ENCODE measurements at regions not wholly inside any gene's neighbourhood (a gene's known extent, or its start where the extent isn't known, plus 50 kb on each side); places are given as distances from the start of the nearest gene placed in this dataset.

DNA sequence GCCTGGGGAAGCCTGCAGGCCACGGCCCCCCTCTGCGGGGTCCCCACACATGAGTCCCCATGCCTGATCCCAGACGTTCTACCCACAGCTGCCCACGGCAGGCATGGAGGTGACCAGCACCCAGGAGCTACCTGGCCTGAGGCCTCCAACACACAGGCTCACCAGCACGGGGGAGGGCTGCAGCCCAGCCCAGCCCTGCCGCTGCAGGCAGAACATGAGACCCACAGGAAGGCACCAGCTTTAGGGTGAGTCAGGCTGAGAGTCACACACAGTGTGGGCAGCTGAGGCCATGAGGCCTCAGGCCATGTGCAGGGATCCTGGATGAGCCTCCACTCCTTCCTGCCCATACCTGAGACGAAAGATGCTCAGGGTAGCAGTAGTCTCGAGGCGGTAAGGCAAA is 121.1 kb downstream of the PSMG1 start:
- Histone ChIP-seq H3K79me2 (ENCODE audit: low read depth) (no peaks in the 10 kb centered on the region), H3K4me3 (no peak overlapping the region), H3K36me3 (ENCODE audit: low read depth) (no peaks in the 10 kb centered on the region), H3K27ac (no peak overlapping the region), H3K9me2 (ENCODE audit: insufficient read depth) (no peaks in the 10 kb centered on the region), H3F3A (ENCODE audit: insufficient read depth, low read depth) (no peaks in the 10 kb centered on the region; the same call in 1 of the 2 replicates), H3K27me3 (ENCODE audit: insufficient read depth, low read depth) (no peaks in the 10 kb centered on the region), H4K20me1 (ENCODE audit: insufficient read depth) (no peaks in the 10 kb centered on the region), H3K9me3 (ENCODE audit: insufficient read depth, low read depth) (no peaks in the 10 kb centered on the region), H2AFZ (no peak overlapping the region), H3K4me1 (replicated peaks; ENCODE audit: insufficient read depth) (peaks cover 2% of the 10 kb centered on the region; the same call in 1 of the 2 replicates), H3K4me2 (no peak overlapping the region)
- BruUV-seq (replicated peaks): no TSS peak
- CTCF ChIA-PET: no interaction called here
- POLR2A ChIA-PET (ENCODE audit: unreplicated experiment): no interaction called here
- no peak for TF ChIP-seq EZH2 (IDR thresholded peaks at IDR 0.05; ENCODE audit: low read depth)
- TF ChIP-seq, protein P1, sequence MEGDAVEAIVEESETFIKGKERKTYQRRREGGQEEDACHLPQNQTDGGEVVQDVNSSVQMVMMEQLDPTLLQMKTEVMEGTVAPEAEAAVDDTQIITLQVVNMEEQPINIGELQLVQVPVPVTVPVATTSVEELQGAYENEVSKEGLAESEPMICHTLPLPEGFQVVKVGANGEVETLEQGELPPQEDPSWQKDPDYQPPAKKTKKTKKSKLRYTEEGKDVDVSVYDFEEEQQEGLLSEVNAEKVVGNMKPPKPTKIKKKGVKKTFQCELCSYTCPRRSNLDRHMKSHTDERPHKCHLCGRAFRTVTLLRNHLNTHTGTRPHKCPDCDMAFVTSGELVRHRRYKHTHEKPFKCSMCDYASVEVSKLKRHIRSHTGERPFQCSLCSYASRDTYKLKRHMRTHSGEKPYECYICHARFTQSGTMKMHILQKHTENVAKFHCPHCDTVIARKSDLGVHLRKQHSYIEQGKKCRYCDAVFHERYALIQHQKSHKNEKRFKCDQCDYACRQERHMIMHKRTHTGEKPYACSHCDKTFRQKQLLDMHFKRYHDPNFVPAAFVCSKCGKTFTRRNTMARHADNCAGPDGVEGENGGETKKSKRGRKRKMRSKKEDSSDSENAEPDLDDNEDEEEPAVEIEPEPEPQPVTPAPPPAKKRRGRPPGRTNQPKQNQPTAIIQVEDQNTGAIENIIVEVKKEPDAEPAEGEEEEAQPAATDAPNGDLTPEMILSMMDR (conservative IDR thresholded peaks at IDR 0.05): no peak
- DNase-seq: no peak
- intact Hi-C loops (cut with micrococcal nuclease; ENCODE audit: unreplicated experiment): no loop called here

DNA sequence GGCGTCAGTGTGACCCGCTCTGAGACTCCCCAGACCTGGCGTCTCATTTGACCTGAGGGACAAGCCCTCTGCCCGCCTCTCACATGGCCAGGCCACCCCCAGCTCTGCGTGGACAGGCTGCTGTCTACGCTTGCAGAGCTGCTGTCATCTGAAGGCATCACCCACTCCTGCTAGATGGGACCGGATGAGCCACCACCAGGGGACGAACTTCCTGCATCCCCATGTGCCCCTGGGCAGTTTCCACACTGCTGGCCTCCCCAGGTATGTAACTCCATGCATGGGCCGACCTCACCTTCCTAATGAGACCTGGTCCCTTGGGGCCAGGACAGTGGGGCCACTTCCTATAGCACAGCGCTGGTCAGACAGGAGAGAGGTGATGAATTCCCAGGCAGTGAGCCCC is 121.5 kb downstream of the PSMG1 start:
- H3K36me3 ChIP-seq (ENCODE audit: low read depth): no peaks in the 10 kb centered on the region
- H3K9me2 ChIP-seq (ENCODE audit: insufficient read depth): no peaks in the 10 kb centered on the region
- BruUV-seq (replicated peaks): no TSS peak
- intact Hi-C loops (cut with micrococcal nuclease; ENCODE audit: unreplicated experiment): no loop called here
- no peaks in the 10 kb centered on the region; the same call in 1 of the 2 replicates for H3F3A ChIP-seq (ENCODE audit: insufficient read depth, low read depth)
- no peaks in the 10 kb centered on the region for H3K9me3 ChIP-seq (ENCODE audit: insufficient read depth, low read depth)
- no peak for DNase-seq
- no peaks in the 10 kb centered on the region for H4K20me1 ChIP-seq (ENCODE audit: insufficient read depth)
- H3K4me1 ChIP-seq (replicated peaks; ENCODE audit: insufficient read depth): peaks cover 7% of the 10 kb centered on the region; the same call in 1 of the 2 replicates
- ChIA-PET CTCF (no interaction called here), POLR2A (ENCODE audit: unreplicated experiment) (interaction anchor here (0.6 kb wide), 1 partner anchor 1487 kb away, joined by 4 read pairs; no protein-coding TSS in a partner anchor)
- TF ChIP-seq, protein P1 (conservative IDR thresholded peaks at IDR 0.05): no peak
- no peak for TF ChIP-seq EZH2 (IDR thresholded peaks at IDR 0.05; ENCODE audit: low read depth)
- H3K4me2 ChIP-seq: no peak overlapping the region
- H3K27me3 ChIP-seq (ENCODE audit: insufficient read depth, low read depth): no peaks in the 10 kb centered on the region
- no peak overlapping the region for H3K27ac ChIP-seq
- H3K79me2 ChIP-seq (ENCODE audit: low read depth): no peaks in the 10 kb centered on the region
- H2AFZ ChIP-seq: no peak overlapping the region
- H3K4me3 ChIP-seq: no peak overlapping the region

DNA sequence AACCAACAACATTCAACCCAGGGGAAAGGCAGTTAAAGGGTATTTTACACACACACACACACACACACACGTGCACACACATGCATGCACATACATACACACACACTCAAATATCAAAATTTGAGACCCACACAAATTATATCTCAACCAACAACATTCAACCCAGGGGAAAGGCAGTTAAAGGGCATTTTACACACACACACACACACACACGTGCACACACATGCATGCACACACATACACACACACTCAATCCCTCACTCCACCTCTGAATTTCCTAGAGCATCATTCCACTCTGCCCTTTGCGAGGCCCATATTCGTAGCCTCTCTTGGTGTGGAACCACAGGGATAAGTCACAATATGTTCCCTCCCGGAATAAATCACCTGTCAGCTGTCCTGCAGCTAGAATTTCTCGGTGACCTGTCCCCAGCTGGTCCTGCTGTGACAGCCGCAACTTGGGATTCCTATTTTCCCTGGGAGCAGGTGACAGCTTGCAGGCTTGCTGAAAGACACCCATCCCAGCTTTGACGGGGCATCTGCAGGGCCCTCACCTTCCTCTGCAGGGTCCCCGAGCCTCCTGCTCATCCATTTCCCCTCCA is 122.7 kb downstream of the PSMG1 start:
- TF ChIP-seq, protein P1 (conservative IDR thresholded peaks at IDR 0.05): no peak
- no peak for TF ChIP-seq EZH2 (IDR thresholded peaks at IDR 0.05; ENCODE audit: low read depth)
- H3K9me3 ChIP-seq (ENCODE audit: insufficient read depth, low read depth): no peaks in the 10 kb centered on the region
- no peaks in the 10 kb centered on the region for H3K27me3 ChIP-seq (ENCODE audit: insufficient read depth, low read depth)
- no peak overlapping the region for H3K4me2 ChIP-seq
- H3K36me3 ChIP-seq (ENCODE audit: low read depth): no peaks in the 10 kb centered on the region
- peaks cover 8% of the 10 kb centered on the region; the same call in 1 of the 2 replicates for H3K4me1 ChIP-seq (replicated peaks; ENCODE audit: insufficient read depth)
- ChIA-PET POLR2A (ENCODE audit: unreplicated experiment) (no interaction called here), CTCF (no interaction called here)
- H3K27ac ChIP-seq: no peak overlapping the region
- no peak overlapping the region for H3K4me3 ChIP-seq
- no peaks in the 10 kb centered on the region for H3K9me2 ChIP-seq (ENCODE audit: insufficient read depth)
- H2AFZ ChIP-seq: no peak overlapping the region
- DNase-seq: no peak
- no peaks in the 10 kb centered on the region for H4K20me1 ChIP-seq (ENCODE audit: insufficient read depth)
- H3F3A ChIP-seq (ENCODE audit: insufficient read depth, low read depth): no peaks in the 10 kb centered on the region
- no peaks in the 10 kb centered on the region for H3K79me2 ChIP-seq (ENCODE audit: low read depth)
- BruUV-seq (replicated peaks): no TSS peak
- intact Hi-C loops (cut with micrococcal nuclease; ENCODE audit: unreplicated experiment): no loop called here

All from PC-9 (cell line).